GM11168 (cell line): ENCODE measurements at regions not wholly inside any gene's neighbourhood (a gene's known extent, or its start where the extent isn't known, plus 50 kb on each side); places are given as distances from the start of the nearest gene placed in this dataset.
"Not testable (repeated sequence)": the region's sequence is repeated elsewhere in the genome, so short reads cannot be mapped to it uniquely, and the experiment has no call there.

Experiments
- in situ Hi-C: fragments of 300-500 bp; cut with MboI; formaldehyde crosslinking; loops from one replicate; pipeline ENCODE4 v1.12.0; 2022; ENCODE audit warnings: low sequenced_read_pairs; ENCODE audit not compliant: unreplicated experiment

DNA sequence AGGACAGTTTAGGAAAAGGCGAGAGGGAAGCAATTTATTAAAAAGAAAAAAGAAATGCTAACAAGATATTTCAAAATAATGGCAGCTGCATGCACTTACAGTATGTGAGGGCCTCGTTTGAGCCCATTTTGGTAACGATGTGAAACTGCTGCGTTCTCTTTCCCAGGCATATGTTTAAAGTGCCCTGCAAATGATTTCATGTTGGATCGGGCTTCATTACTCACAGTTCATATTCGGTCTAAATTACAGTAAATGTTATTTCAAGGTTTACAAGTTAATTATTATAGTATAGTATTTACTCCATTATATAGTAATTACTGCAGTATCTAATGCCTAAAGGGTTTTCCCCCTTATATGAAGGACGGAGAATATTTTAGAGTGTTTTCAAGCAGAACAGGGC, 679.1 kb downstream of the BCL11A start:
- in situ Hi-C loops: no loop called here

- in situ Hi-C loops: no loop called here
Measured at GRCh38 chr2:59871830-59872229, 681.6 kb downstream of the BCL11A start.

GRCh38 chr2:59868981-59869380, 684.5 kb downstream of the BCL11A start:
- in situ Hi-C loops: no loop called here

GRCh38 chr2:59866436-59866835, 687.0 kb downstream of the BCL11A start:
- in situ Hi-C loops: no loop called here

DNA sequence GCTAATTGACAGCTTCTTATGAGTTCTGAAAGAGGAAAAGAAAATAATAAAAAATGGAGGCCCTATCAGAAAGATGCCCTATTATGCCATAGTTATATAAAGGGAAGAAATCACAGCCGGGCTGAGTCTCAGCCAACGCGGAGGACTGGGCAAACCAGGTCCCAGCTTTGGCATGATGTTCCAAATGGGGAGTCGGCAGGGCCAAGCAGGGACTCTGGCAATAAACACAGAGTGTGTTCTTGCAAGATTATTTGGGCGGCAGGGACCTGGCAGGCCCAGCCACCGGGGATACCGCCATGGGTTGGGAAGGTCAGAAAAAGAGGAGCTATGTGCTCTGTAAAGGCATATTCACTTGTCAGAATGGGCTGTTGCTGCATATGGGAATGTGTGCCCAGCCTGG, 694.9 kb downstream of the BCL11A start:
- in situ Hi-C loops: no loop called here

GRCh38 chr2:59857109-59857508, 696.3 kb downstream of the BCL11A start:
- in situ Hi-C loops: no loop called here

GRCh38 chr2:59856391-59856790, 697.1 kb downstream of the BCL11A start:
- in situ Hi-C loops: no loop called here

DNA sequence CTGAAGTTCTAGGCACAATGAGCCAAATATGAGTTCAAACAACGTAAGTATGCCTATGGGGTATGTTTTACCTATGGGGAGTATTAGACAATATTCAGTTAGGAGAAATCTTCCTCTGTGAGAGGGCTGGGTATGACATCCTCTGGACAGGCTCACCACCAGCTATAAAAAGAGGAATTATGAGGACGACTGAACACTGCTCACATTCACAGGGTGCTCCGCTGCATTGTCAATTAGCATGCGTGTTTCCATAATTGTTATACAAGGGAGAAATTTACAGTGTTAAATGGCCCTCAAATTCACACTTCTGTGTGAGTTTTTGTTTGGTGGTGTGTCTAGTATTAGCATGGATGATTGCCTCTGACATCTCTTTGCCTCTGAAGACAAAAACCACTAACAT, 700.4 kb downstream of the BCL11A start:
- in situ Hi-C loops: no loop called here

- in situ Hi-C loops: no loop called here
Measured at GRCh38 chr2:59851836-59852475, 701.5 kb downstream of the BCL11A start.

DNA sequence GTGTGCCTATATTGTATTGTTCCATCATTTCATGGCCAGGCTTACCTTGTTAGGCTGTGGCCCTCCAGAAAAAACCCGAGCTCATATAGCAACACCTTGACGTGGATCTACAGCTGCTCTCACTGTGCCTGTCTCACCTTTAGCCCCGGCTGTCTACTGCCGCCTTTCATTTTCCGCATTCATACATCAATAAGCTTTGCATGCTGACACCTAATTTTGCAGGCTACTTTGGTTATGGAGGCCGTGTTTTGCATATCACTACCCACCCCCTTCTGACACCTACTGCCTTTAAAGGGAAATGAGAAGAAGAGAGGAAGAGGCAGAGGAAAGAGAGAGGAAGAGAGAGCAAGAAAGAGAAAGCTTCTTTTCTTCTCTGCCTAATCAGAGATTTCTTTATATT, 702.9 kb downstream of the BCL11A start:
- in situ Hi-C loops: no loop called here

- in situ Hi-C loops: no loop called here
Measured at GRCh38 chr2:59833941-59834340, 719.5 kb downstream of the BCL11A start.

DNA sequence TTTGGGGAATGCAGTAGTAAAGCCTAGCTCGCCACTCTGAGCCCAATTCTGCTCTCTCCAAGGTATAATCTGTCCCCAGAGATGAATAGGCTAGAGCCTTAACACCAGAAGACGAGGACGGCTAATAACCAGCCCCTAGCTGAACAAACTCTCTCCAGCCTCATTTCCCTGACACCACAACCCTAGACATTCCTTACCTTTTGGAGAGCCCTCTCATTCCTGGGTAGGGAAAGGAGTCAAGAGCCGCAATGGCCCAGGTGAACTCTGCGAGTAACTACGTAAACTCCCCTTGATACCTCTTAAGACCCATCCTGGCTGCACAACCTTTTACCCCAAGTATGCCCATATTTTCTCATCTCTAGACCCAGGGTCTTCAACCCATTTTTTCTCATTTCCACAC, 722.9 kb downstream of the BCL11A start:
- in situ Hi-C loops: no loop called here

DNA sequence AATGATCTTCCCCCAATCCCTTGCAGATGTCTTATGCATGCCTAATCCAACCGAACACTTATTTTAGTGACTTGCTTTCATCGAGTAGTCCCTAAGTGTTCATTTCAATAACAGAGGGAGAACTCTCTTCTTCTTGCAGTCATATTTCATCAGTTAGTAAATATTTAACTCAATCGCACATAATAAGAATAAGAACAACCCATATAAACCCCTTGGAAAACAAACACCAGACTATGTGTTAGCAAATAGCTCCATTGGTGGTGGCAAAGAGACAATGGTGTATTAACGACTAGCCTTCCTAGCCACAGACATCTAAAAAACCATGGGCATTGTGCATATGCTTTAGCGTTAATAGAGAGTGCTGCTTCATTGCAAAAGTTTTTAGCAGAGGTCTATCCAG, 725.8 kb downstream of the BCL11A start:
- in situ Hi-C loops: no loop called here

DNA sequence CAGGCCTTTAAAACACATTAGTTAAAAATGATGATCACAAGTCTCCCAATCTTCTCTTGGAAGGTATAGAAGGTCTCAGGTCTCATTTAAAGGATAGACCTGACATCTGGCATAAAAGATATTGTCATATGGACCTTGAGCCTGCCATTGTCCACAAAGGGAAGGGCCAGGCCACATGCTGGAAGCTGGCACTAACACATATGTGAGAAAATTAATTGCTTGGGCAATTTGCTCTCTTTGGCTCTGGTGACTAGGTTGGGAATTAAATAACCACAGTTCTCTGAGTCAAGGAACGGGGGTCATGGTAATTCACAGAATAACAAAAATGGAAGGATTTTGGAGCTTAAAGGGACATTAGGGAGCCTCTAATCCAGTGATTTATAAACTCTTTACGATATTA, 727.3 kb downstream of the BCL11A start:
- in situ Hi-C loops: no loop called here

GRCh38 chr2:59824314-59824713, 729.1 kb downstream of the BCL11A start:
- in situ Hi-C loops: no loop called here

GRCh38 chr2:59816075-59816474, 737.4 kb downstream of the BCL11A start:
- in situ Hi-C loops: no loop called here

- in situ Hi-C loops: not testable (repeated sequence)
Measured at GRCh38 chr2:59810283-59810682, 743.2 kb downstream of the BCL11A start.

GRCh38 chr2:59806486-59806885, 747.0 kb downstream of the BCL11A start:
- in situ Hi-C loops: no loop called here

DNA sequence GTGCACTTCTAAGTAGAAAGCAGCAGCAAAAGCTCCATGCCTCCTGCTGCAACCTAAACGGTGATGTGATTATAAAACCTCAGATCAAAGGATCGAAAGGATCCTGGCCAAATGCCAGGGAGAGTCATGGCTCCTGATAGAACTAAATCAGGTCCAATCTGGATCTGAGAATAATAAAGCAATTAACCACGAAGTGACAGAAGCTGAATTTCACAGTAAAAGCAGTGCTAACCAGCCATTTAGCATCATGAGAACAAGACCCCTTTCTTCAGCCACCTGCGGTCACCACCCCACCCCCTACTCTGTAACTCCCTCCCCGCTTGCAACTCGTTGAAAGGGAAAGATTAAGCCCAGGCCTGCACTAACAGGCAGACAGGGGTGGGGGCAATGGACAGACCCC, 748.7 kb downstream of the BCL11A start:
- in situ Hi-C loops: no loop called here

DNA sequence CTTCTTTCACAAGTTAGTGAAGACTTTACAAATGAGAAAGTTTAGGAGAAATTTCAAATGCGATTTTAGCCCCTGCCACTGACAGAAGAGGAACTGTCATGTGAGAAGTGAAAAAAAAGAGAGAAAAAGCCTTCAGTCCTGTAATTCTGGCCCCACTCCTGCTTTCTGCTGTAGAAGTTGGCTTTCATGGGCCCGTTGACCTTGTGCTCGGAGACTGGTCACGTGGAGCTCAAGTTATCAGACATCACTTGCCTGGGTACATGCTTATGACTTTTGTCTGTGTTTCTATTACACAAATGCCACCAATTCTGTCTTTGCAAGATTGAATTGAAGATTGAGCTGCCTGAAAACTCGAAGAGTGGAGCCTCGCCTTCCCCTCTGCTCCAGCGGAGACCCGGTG, 749.9 kb downstream of the BCL11A start:
- in situ Hi-C loops: no loop called here

DNA sequence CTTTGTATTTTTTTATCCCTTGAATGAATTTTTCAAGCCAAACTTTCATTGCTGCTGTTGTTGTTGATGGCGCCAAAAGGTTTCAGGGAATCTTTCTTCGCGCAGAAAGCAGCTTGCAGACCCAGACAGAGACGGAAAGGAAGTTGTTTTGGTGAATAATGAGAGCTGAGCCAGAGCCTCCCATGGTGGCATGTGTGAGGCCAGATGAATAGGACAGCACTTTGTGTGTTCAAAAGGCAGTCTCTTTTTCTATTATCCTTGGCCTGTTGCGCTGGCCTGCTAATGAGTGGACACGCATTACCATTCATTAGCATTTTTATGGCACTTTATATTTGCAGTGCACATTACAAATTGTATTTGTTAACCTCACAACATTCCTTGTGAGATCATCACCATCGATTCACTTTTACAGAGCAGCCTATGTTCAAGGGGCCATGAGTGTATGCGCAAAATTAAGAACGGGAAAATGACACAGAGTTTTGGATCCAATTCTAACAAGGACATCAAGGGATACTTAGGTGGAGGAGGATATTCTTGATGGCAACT, 754.7 kb downstream of the BCL11A start:
- in situ Hi-C loops: no loop called here

DNA sequence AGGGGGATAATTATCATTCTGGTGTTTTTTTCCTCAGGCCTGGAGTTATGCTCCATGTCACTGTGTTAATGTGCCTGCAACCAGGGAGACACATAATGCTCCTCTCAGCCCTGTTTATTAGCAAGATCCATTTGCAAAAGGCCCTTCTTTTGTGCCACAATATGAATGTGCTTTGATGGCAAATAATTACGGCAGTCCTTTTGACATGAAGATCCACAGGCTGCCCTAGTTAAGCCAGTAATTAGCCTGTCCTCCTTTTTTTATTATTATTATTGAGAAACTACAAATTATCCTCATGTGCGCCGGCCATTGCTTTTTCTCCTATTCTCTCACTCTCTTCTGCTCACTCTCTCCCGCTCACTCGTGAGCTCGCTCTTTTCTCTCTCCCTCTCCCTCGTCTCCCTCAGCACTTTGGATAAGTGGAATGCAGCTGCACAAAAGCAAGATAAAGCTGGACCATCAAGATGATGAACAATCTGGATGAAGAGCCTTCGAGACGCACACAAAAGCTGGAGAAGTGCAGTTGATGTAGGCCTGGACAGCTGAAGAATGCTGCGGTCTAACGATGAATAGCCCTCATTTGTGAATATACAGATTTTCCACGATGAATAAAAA, 762.3 kb downstream of the BCL11A start:
- in situ Hi-C loops: no loop called here
